GM12891 (cell line): ENCODE measurements at regions not wholly inside any gene's neighbourhood (a gene's known extent, or its start where the extent isn't known, plus 50 kb on each side); places are given as distances from the start of the nearest gene placed in this dataset.

Experiments
- POLR2A ChIP-seq: IDR thresholded peaks from 2 replicates; pipeline ENCODE4 v1.6.1; 2011; ENCODE audit warnings: low read depth, low read length, control low read depth
- POLR2AphosphoS5 ChIP-seq: IDR thresholded peaks from 2 replicates; pipeline ENCODE4 v1.6.1; 2011; ENCODE audit warnings: low read depth, low read length, control low read depth

GRCh38 chr2:157052685-157053224, 204.8 kb upstream of the GALNT5 start:
- TF ChIP-seq POLR2A: no peak
- TF ChIP-seq POLR2AphosphoS5: no peak
